Common myeloid progenitor, CD34-positive (primary cell): ENCODE measurements at regions not wholly inside any gene's neighbourhood (a gene's known extent, or its start where the extent isn't known, plus 50 kb on each side); places are given as distances from the start of the nearest gene placed in this dataset.
A peak's percentile ranks its signal among the peaks of the same experiment; 100 is the strongest.
"Not testable (repeated sequence)": the region's sequence is repeated elsewhere in the genome, so short reads cannot be mapped to it uniquely, and the experiment has no call there.

Experiments used
- CTCF ChIA-PET: fragments of 350-600 bp; sonication (Branson Sonifier 250); formaldehyde crosslinking; loops from one replicate; lab custom pipeline; 2021; ENCODE audit warnings: antibody characterized with exemption; lab: Charles Lee
- POLR2A ChIA-PET: fragments of 350-600 bp; sonication (Branson Sonifier 250); formaldehyde crosslinking; loops from one replicate; lab custom pipeline; 2021; ENCODE audit warnings: antibody characterized with exemption; lab: Charles Lee
- DNase-seq, 3 donors: peaks; one replicate each; pipeline versions ENCODE4 v3.0.0 to v3.0.0-alpha.2; 2013
- H3K27ac ChIP-seq, 2 experiments: 1 replicate in 1 of 2; 2 replicates in 1 of 2; pipeline ENCODE4 v1.7.0; 2013; ENCODE audit warnings: inconsistent platforms in 2 of 2, low read length in 2 of 2, mild to moderate bottlenecking in 2 of 2, low read depth in 1 of 2, moderate library complexity in 1 of 2; ENCODE audit not compliant: severe bottlenecking in 2 of 2, insufficient read depth in 1 of 2, poor library complexity in 1 of 2
- H3K27me3 ChIP-seq, 5 experiments: replicated peaks in 2 of 5; 1 replicate in 3 of 5; 2 replicates in 2 of 5; pipeline versions ENCODE4 v1.6.1 to v1.7.0; 2013; ENCODE audit warnings: low read length in 4 of 5, mild to moderate bottlenecking in 2 of 5, moderate library complexity in 2 of 5, inconsistent platforms in 1 of 5; ENCODE audit not compliant: insufficient read depth in 5 of 5, control insufficient read depth in 4 of 5
- H3K36me3 ChIP-seq, 4 experiments: 1 replicate in 2 of 4; 2 replicates in 2 of 4; pipeline versions ENCODE4 v1.6.1 to v1.7.0; 2013; ENCODE audit warnings: low read length in 3 of 4, control low read depth in 1 of 4, mild to moderate bottlenecking in 1 of 4; ENCODE audit not compliant: control insufficient read depth in 4 of 4, insufficient read depth in 4 of 4
- H3K4me1 ChIP-seq, 4 experiments: 1 replicate in 3 of 4; 2 replicates in 1 of 4; pipeline versions ENCODE4 v1.6.1 to v1.7.1; 2013; ENCODE audit warnings: low read length in 3 of 4, mild to moderate bottlenecking in 3 of 4, control low read depth in 1 of 4, inconsistent platforms in 1 of 4, moderate library complexity in 1 of 4; ENCODE audit not compliant: control insufficient read depth in 4 of 4, insufficient read depth in 4 of 4; ENCODE audit errors: control extremely low read depth in 1 of 4
- H3K4me3 ChIP-seq, 7 experiments: 1 replicate in 4 of 7; 2 replicates in 3 of 7; pipeline versions ENCODE4 v1.5.1 to v1.7.0; 2013; ENCODE audit warnings: mild to moderate bottlenecking in 7 of 7, low read length in 6 of 7, moderate library complexity in 6 of 7, inconsistent platforms in 2 of 7, low read depth in 2 of 7, control low read depth in 1 of 7; ENCODE audit not compliant: insufficient read depth in 4 of 7, control insufficient read depth in 1 of 7; ENCODE audit errors: extremely low read depth in 1 of 7
- H3K9me3 ChIP-seq, 5 experiments: 1 replicate in 4 of 5; 2 replicates in 1 of 5; pipeline versions ENCODE4 v1.6.1 to v1.7.1; 2013; ENCODE audit warnings: low read length in 4 of 5, mild to moderate bottlenecking in 2 of 5, inconsistent platforms in 1 of 5, low read depth in 1 of 5, moderate library complexity in 1 of 5; ENCODE audit not compliant: control insufficient read depth in 4 of 5, insufficient read depth in 2 of 5; ENCODE audit errors: control extremely low read depth in 1 of 5
- WGBS: methylation state at CpG from one replicate; pipeline ENCODE4 v1.1.5; 2013; ENCODE audit not compliant: insufficient coverage; 5-methylcytosine and 5-hydroxymethylcytosine counted together

DNA sequence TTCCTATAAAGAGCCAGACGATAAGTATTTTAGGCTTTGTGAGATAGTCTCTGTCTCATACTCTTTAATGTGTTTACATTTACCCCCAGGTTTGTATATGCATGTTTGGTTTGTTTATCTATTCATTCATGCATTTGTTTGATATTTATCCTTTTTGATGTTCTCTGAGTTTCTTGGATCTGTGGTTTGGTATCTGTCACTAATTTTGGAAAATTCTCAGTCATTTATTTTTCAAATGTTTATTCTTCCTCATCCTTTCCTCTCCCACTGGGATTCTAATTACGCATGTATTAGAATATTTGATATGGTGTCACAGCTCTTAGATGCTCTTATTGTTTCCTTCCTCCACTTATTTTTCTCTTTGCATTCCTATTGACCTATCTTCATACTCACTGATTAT lies 143.2 kb downstream of the KBTBD2 start:
- H3K36me3 ChIP-seq, H3K9me3 ChIP-seq, DNase-seq, H3K27ac ChIP-seq, H3K27me3 ChIP-seq, POLR2A ChIA-PET, CTCF ChIA-PET, H3K4me1 ChIP-seq, H3K4me3 ChIP-seq: not testable (repeated sequence)
- WGBS, result no CpG with 5 or more reads among the region's 2 CpGs

DNA sequence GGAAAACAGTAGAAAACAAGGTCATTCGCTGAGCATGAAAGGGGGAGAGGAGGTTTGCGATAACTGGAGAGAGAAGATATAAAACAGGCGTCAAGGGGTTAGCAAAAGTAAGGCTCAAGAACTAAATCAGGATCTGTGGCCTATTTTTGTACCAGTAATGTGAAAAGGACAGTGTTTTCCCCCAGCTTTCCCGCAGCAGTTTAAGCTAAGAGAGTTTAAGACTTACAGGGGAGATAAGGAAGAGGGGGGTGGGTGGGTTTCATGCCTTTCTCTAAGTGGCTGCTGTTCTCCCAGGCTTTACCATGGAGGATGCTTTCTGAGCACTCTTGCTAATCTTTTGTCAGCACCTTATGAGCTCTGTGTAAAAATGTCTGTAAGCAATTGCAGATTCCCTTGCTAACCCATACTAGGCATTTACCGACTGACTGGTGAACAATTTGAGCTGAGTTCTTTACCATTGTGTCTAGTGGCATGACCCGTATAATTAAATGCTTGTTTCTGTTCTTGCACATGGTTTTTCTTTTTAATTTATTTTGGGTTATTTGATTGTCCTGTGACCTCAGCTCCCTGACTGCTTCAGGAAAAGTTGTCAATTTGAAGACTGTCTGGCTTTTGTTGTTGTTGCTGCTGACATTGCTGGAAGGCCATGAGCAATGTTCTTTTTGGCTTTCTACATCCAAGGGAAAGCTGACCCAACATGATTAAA lies 144.0 kb downstream of the KBTBD2 start:
- DNase-seq, H3K4me1 ChIP-seq, H3K27ac ChIP-seq, CTCF ChIA-PET, H3K36me3 ChIP-seq, H3K9me3 ChIP-seq, POLR2A ChIA-PET, H3K27me3 ChIP-seq, H3K4me3 ChIP-seq: not testable (repeated sequence)
- WGBS, result 100% methylated on average over 4 of the region's 6 CpGs

DNA sequence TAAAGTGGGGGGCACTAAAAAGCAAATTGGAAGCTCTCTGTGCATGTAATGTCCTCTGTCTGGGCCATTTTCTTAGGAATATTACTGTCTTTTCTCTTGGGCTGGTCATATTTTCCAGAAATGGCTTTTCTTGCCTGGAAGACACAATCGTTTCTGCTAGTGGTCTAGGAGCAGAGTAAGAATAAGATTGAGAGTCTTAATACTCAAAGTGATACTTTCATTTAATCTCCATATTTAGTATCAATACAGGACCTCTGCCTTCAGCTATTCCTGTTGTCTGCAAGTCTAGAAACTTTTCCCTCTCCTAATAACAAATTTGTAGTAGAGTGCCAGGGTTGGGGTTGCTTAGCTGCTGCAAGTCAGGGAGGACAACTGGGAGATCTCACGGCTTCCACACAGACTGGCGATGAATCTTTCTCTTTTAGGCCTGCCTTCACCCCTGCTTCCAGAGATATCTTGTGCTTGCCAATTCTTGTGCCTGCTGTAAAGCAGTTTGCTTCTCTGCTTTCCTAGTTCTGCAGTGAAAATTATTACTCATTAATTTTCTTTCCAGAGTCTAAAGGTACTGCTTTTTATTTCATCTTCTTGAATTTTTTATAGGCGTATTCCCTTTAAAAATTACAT lies 149.6 kb downstream of the KBTBD2 start:
- H3K27me3 ChIP-seq, H3K9me3 ChIP-seq, DNase-seq, H3K4me3 ChIP-seq, POLR2A ChIA-PET, H3K4me1 ChIP-seq, H3K27ac ChIP-seq, H3K36me3 ChIP-seq, CTCF ChIA-PET: not testable (repeated sequence)
- 100% methylated on average over 2 of the region's 4 CpGs for WGBS

DNA sequence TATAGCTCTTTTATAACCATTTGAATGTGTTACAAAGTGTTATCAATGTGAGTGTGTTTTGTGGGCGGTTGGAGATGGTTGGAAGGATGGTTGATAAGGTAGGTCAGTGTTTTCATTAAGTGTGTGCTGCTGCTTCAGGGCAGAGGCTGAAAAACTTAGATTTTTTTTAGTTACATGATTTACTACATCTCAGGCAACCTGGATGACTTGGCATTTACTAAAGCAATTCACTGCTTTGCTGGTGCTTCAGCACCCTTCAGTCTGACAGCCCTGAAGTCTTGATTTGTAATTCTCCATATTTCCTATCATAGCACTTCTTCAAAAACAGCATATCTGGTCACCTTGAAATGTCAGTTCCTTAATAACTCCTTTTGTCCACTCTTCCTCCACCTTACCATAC lies 151.8 kb downstream of the KBTBD2 start:
- POLR2A ChIA-PET, H3K4me3 ChIP-seq, H3K36me3 ChIP-seq, H3K27me3 ChIP-seq, H3K27ac ChIP-seq, CTCF ChIA-PET, H3K4me1 ChIP-seq, H3K9me3 ChIP-seq: not testable (repeated sequence)
- WGBS, result no CpG with 5 or more reads among the region's 1 CpG
- DNase-seq, result peak in 2 of 3 donors; percentile 15 to 34

DNA sequence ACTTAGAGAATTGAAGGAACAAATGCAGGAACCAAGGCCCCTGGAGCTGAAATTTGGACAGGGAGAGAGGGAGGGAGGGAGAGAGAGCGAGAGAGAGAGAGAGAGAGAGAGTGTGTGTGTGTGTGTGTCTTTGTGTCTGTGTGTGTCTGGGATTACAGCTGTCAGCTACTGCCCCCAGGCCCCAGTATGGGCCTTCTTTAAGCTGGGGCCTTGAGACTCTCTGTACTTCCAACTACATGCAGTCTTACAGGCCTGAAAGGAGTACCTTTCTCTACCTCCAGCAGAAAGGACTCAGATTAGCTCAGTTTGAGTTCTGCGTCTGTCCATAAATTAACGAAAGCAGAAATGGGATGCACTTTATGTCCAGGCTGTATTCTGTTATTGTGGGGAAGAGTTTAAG lies 153.2 kb downstream of the KBTBD2 start:
- DNase-seq, H3K4me1 ChIP-seq, H3K9me3 ChIP-seq, H3K4me3 ChIP-seq, H3K36me3 ChIP-seq, POLR2A ChIA-PET, H3K27ac ChIP-seq, CTCF ChIA-PET, H3K27me3 ChIP-seq: not testable (repeated sequence)
- no CpG with 5 or more reads among the region's 3 CpGs for WGBS

DNA sequence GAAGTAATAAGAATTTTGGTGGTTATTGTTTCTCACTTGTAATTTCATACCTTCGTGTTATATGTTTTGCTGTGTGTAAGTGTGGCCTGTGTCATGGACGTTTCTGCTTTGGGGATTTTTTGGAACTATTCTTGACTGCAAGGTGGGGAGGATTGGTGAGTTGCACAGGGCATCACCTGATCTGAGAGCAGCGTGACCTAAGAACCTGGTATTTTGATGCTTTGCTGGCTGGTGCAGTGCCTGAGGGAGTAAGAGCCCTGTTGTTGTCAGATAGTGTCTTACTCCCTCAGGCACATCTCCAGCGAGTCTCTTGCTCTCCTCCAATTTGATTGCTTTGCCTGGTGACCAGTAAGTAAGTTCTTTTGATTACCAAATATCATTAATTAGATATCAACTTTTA lies 158.8 kb downstream of the KBTBD2 start:
- no CpG with 5 or more reads among the region's 4 CpGs for WGBS
- POLR2A ChIA-PET, H3K27me3 ChIP-seq, H3K27ac ChIP-seq, H3K4me1 ChIP-seq, H3K4me3 ChIP-seq, H3K36me3 ChIP-seq, H3K9me3 ChIP-seq, DNase-seq, CTCF ChIA-PET: not testable (repeated sequence)

DNA sequence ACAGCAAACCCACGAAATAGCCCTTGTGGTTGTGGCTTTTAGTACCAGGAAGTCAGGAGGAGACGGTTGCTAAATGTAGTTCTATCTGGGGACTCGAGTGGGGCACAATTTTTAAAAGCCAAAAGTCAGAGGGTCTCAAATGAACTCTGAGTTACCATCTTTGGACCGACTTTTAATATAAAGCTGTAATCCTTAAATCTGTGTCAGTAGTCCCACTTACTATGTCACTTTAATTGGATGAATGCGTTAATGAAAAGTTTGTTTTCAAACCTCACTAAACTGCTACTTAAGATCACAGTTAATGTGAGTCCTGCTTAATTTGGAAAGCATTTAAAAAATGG lies 162.3 kb downstream of the KBTBD2 start:
- WGBS, result 0% methylated on average over 2 of the region's 5 CpGs
- H3K27me3 ChIP-seq, CTCF ChIA-PET, H3K27ac ChIP-seq, H3K9me3 ChIP-seq, H3K4me1 ChIP-seq, H3K36me3 ChIP-seq: not testable (repeated sequence)
- POLR2A ChIA-PET, result interaction anchor here (0.9 kb wide), 1 partner anchor 32 kb away, joined by 3 read pairs; no protein-coding TSS in a partner anchor
- peak overlapping the region in 4 of 7 experiments; percentile 64 to 77 (median 72) for H3K4me3 ChIP-seq
- DNase-seq, result peak in 2 of 3 donors; percentile 51 to 60
